ENCODE measurements at regions not wholly inside any gene's neighbourhood (a gene's known extent, or its start where the extent isn't known, plus 50 kb on each side); places are given as distances from the start of the nearest gene placed in this dataset.
"Not testable (repeated sequence)": the region's sequence is repeated elsewhere in the genome, so short reads cannot be mapped to it uniquely, and the experiment has no call there.

DNA sequence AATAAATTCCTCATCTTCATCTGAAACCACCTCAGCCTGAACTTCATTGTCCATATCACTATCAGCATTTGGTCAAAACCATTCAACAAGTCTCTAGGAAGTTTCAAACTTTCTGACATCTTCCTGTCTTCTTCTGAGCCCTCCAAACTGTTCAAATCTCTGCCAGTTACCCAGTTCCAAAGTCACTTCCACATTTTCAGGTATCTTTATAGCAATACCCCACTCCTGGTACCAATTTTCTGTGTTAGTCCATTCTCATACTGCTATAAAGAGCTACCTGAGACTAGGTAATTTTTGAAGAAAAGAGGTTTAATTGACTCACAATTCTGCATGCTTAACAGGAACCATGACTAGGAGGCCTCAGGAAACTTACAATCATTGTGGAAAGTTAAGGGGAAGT lies 250.4 kb downstream of the SLITRK6 start:
- TF ChIP-seq, protein P1, sequence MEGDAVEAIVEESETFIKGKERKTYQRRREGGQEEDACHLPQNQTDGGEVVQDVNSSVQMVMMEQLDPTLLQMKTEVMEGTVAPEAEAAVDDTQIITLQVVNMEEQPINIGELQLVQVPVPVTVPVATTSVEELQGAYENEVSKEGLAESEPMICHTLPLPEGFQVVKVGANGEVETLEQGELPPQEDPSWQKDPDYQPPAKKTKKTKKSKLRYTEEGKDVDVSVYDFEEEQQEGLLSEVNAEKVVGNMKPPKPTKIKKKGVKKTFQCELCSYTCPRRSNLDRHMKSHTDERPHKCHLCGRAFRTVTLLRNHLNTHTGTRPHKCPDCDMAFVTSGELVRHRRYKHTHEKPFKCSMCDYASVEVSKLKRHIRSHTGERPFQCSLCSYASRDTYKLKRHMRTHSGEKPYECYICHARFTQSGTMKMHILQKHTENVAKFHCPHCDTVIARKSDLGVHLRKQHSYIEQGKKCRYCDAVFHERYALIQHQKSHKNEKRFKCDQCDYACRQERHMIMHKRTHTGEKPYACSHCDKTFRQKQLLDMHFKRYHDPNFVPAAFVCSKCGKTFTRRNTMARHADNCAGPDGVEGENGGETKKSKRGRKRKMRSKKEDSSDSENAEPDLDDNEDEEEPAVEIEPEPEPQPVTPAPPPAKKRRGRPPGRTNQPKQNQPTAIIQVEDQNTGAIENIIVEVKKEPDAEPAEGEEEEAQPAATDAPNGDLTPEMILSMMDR (conservative IDR thresholded peaks at IDR 0.05; ENCODE audit: low read depth, low read length), result not testable (repeated sequence)
- TF ChIP-seq EZH2 (IDR thresholded peaks at IDR 0.05; ENCODE audit: low read length, unreplicated experiment); EZH2phosphoT487 (IDR thresholded peaks at IDR 0.05; ENCODE audit: borderline replicate concordance, low read length): not testable (repeated sequence)
